ENCODE measurements at regions not wholly inside any gene's neighbourhood (a gene's known extent, or its start where the extent isn't known, plus 50 kb on each side); places are given as distances from the start of the nearest gene placed in this dataset.

- Histone ChIP-seq H3K27me3 (ENCODE audit: control insufficient read depth, insufficient read depth, low read length, poor library complexity, severe bottlenecking) (no peaks in the 10 kb centered on the region), H3K9me3 (ENCODE audit: control insufficient read depth, low read length) (no peaks in the 10 kb centered on the region), H3K36me3 (ENCODE audit: control insufficient read depth, insufficient read depth, low read length) (no peaks in the 10 kb centered on the region), H3K27ac (ENCODE audit: insufficient read depth, low read depth, low read length, poor library complexity, severe bottlenecking) (no peak overlapping the region), H3K4me1 (ENCODE audit: control insufficient read depth, insufficient read depth, low read length) (no peaks in the 10 kb centered on the region), H3K4me3 (ENCODE audit: insufficient read depth, low read depth, low read length) (no peak overlapping the region)
- WGBS, 2 experiments = 86 to 92% methylated on average over 4 of the region's 4 CpGs
Measured at GRCh38 chr16:59596693-59597092, 862.6 kb upstream of the GOT2 start.

- WGBS, 2 experiments = 91 to 92% methylated on average over 2 of the region's 2 CpGs
- Histone ChIP-seq H3K27me3 (ENCODE audit: control insufficient read depth, insufficient read depth, low read length, poor library complexity, severe bottlenecking) (no peaks in the 10 kb centered on the region), H3K9me3 (ENCODE audit: control insufficient read depth, low read length) (no peaks in the 10 kb centered on the region), H3K4me3 (ENCODE audit: insufficient read depth, low read depth, low read length) (no peak overlapping the region), H3K27ac (ENCODE audit: insufficient read depth, low read depth, low read length, poor library complexity, severe bottlenecking) (no peak overlapping the region), H3K4me1 (ENCODE audit: control insufficient read depth, insufficient read depth, low read length) (no peaks in the 10 kb centered on the region), H3K36me3 (ENCODE audit: control insufficient read depth, insufficient read depth, low read length) (no peaks in the 10 kb centered on the region)
Measured at GRCh38 chr16:59593194-59593661, 859.1 kb upstream of the GOT2 start.

GRCh38 chr16:59591480-59591879 lies 857.4 kb upstream of the GOT2 start:
- 95 to 96% methylated on average over 1 of the region's 1 CpG for WGBS, 2 experiments
- Histone ChIP-seq H3K4me1 (ENCODE audit: control insufficient read depth, insufficient read depth, low read length) (no peaks in the 10 kb centered on the region), H3K4me3 (ENCODE audit: insufficient read depth, low read depth, low read length) (no peak overlapping the region)

GRCh38 chr16:59590845-59591244 lies 856.7 kb upstream of the GOT2 start:
- no peaks in the 10 kb centered on the region for H3K27me3 ChIP-seq (ENCODE audit: control insufficient read depth, insufficient read depth, low read length, poor library complexity, severe bottlenecking)
- no peak overlapping the region for H3K27ac ChIP-seq (ENCODE audit: insufficient read depth, low read depth, low read length, poor library complexity, severe bottlenecking)
- no peak overlapping the region for H3K4me3 ChIP-seq (ENCODE audit: insufficient read depth, low read depth, low read length)
- WGBS, 2 experiments = 96% methylated on average over 4 of the region's 4 CpGs
- H3K9me3 ChIP-seq (ENCODE audit: control insufficient read depth, low read length) = no peaks in the 10 kb centered on the region
- H3K36me3 ChIP-seq (ENCODE audit: control insufficient read depth, insufficient read depth, low read length) = no peaks in the 10 kb centered on the region
- H3K4me1 ChIP-seq (ENCODE audit: control insufficient read depth, insufficient read depth, low read length) = no peaks in the 10 kb centered on the region

More at GRCh38 chr16:59591480-59591879, 857.4 kb upstream of the GOT2 start:
- Histone ChIP-seq H3K36me3 (ENCODE audit: control insufficient read depth, insufficient read depth, low read length) (no peaks in the 10 kb centered on the region), H3K27ac (ENCODE audit: insufficient read depth, low read depth, low read length, poor library complexity, severe bottlenecking) (no peak overlapping the region), H3K27me3 (ENCODE audit: control insufficient read depth, insufficient read depth, low read length, poor library complexity, severe bottlenecking) (no peaks in the 10 kb centered on the region), H3K9me3 (ENCODE audit: control insufficient read depth, low read length) (no peaks in the 10 kb centered on the region)

- WGBS, 2 experiments = 100% methylated on average over 1 of the region's 1 CpG
- no peaks in the 10 kb centered on the region for H3K9me3 ChIP-seq (ENCODE audit: control insufficient read depth, low read length)
- H3K4me3 ChIP-seq (ENCODE audit: insufficient read depth, low read depth, low read length) = no peak overlapping the region
- H3K36me3 ChIP-seq (ENCODE audit: control insufficient read depth, insufficient read depth, low read length) = no peaks in the 10 kb centered on the region
- no peaks in the 10 kb centered on the region for H3K27me3 ChIP-seq (ENCODE audit: control insufficient read depth, insufficient read depth, low read length, poor library complexity, severe bottlenecking)
- no peaks in the 10 kb centered on the region for H3K4me1 ChIP-seq (ENCODE audit: control insufficient read depth, insufficient read depth, low read length)
- no peak overlapping the region for H3K27ac ChIP-seq (ENCODE audit: insufficient read depth, low read depth, low read length, poor library complexity, severe bottlenecking)
Measured at GRCh38 chr16:59586331-59586730, 852.2 kb upstream of the GOT2 start.

- Histone ChIP-seq H3K27ac (ENCODE audit: insufficient read depth, low read depth, low read length, poor library complexity, severe bottlenecking) (no peak overlapping the region), H3K27me3 (ENCODE audit: control insufficient read depth, insufficient read depth, low read length, poor library complexity, severe bottlenecking) (no peaks in the 10 kb centered on the region), H3K4me1 (ENCODE audit: control insufficient read depth, insufficient read depth, low read length) (no peaks in the 10 kb centered on the region), H3K36me3 (ENCODE audit: control insufficient read depth, insufficient read depth, low read length) (no peaks in the 10 kb centered on the region), H3K4me3 (ENCODE audit: insufficient read depth, low read depth, low read length) (no peak overlapping the region), H3K9me3 (ENCODE audit: control insufficient read depth, low read length) (no peaks in the 10 kb centered on the region)
- 100% methylated on average over 1 of the region's 1 CpG for whole genome bisulfite sequencing, 2 experiments
Measured at GRCh38 chr16:59574296-59574695, 840.2 kb upstream of the GOT2 start.

GRCh38 chr16:59573528-59574271 lies 839.6 kb upstream of the GOT2 start:
- H3K9me3 ChIP-seq (ENCODE audit: control insufficient read depth, low read length) = no peaks in the 10 kb centered on the region
- no peak overlapping the region for H3K4me3 ChIP-seq (ENCODE audit: insufficient read depth, low read depth, low read length)
- no peak overlapping the region for H3K27ac ChIP-seq (ENCODE audit: insufficient read depth, low read depth, low read length, poor library complexity, severe bottlenecking)
- no peaks in the 10 kb centered on the region for H3K27me3 ChIP-seq (ENCODE audit: control insufficient read depth, insufficient read depth, low read length, poor library complexity, severe bottlenecking)
- no peaks in the 10 kb centered on the region for H3K36me3 ChIP-seq (ENCODE audit: control insufficient read depth, insufficient read depth, low read length)
- no peaks in the 10 kb centered on the region for H3K4me1 ChIP-seq (ENCODE audit: control insufficient read depth, insufficient read depth, low read length)
- WGBS, 2 experiments = 91 to 93% methylated on average over 4 to 5 of the region's 5 CpGs

GRCh38 chr16:59567496-59567895 lies 833.4 kb upstream of the GOT2 start:
- Histone ChIP-seq H3K27me3 (ENCODE audit: control insufficient read depth, insufficient read depth, low read length, poor library complexity, severe bottlenecking) (no peaks in the 10 kb centered on the region), H3K36me3 (ENCODE audit: control insufficient read depth, insufficient read depth, low read length) (no peaks in the 10 kb centered on the region), H3K4me3 (ENCODE audit: insufficient read depth, low read depth, low read length) (no peak overlapping the region), H3K4me1 (ENCODE audit: control insufficient read depth, insufficient read depth, low read length) (no peaks in the 10 kb centered on the region), H3K27ac (ENCODE audit: insufficient read depth, low read depth, low read length, poor library complexity, severe bottlenecking) (no peak overlapping the region), H3K9me3 (ENCODE audit: control insufficient read depth, low read length) (no peaks in the 10 kb centered on the region)
- WGBS, 2 experiments = 85 to 92% methylated on average over 5 of the region's 5 CpGs

GRCh38 chr16:59566446-59566845 lies 832.3 kb upstream of the GOT2 start:
- Histone ChIP-seq H3K4me1 (ENCODE audit: control insufficient read depth, insufficient read depth, low read length) (no peaks in the 10 kb centered on the region), H3K27ac (ENCODE audit: insufficient read depth, low read depth, low read length, poor library complexity, severe bottlenecking) (no peak overlapping the region), H3K36me3 (ENCODE audit: control insufficient read depth, insufficient read depth, low read length) (no peaks in the 10 kb centered on the region), H3K4me3 (ENCODE audit: insufficient read depth, low read depth, low read length) (no peak overlapping the region), H3K9me3 (ENCODE audit: control insufficient read depth, low read length) (no peaks in the 10 kb centered on the region), H3K27me3 (ENCODE audit: control insufficient read depth, insufficient read depth, low read length, poor library complexity, severe bottlenecking) (no peaks in the 10 kb centered on the region)

GRCh38 chr16:59558679-59559078 lies 824.6 kb upstream of the GOT2 start:
- Histone ChIP-seq H3K4me3 (ENCODE audit: insufficient read depth, low read depth, low read length) (no peak overlapping the region), H3K9me3 (ENCODE audit: control insufficient read depth, low read length) (no peaks in the 10 kb centered on the region), H3K27ac (ENCODE audit: insufficient read depth, low read depth, low read length, poor library complexity, severe bottlenecking) (no peak overlapping the region)

More at GRCh38 chr16:59558679-59559078, 824.6 kb upstream of the GOT2 start:
- no peaks in the 10 kb centered on the region for H3K36me3 ChIP-seq (ENCODE audit: control insufficient read depth, insufficient read depth, low read length)
- H3K27me3 ChIP-seq (ENCODE audit: control insufficient read depth, insufficient read depth, low read length, poor library complexity, severe bottlenecking) = no peaks in the 10 kb centered on the region
- H3K4me1 ChIP-seq (ENCODE audit: control insufficient read depth, insufficient read depth, low read length) = no peaks in the 10 kb centered on the region
